HG03103 (cell line): ENCODE measurements at regions not wholly inside any gene's neighbourhood (a gene's known extent, or its start where the extent isn't known, plus 50 kb on each side); places are given as distances from the start of the nearest gene placed in this dataset.

ENCODE experiments used
- ATAC-seq: cut with Tn5 transposase; IDR thresholded peaks from one replicate; pipeline ENCODE4 v1.9.1; 2021; ENCODE audit warnings: low read depth; ENCODE audit not compliant: unreplicated experiment

DNA sequence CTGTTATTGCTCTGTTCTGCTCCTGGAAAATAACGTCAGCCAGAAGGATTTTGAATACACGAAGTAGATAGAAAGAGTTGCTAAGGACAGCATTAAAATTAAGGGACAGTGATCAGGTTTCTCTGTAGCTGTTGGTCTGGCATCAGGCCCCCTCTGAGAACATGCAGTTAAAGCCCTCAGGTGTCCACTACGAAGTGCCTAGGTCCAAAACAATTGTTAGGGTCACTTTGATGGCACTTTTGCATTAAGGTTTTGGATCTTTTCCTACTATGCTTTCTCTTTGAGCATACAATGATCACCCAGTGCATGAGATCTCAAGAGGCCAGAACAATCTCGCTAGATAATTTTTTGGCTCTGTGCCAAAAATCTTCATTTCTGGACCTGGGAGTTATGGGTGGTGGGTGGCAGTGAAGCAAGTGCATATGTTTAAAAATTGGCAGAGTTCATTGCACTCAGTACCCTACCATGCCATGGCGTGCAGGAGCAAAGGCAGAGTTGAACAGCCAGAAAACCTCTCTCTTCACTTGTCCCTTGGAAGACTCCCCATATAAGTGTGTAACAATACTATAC is 797.6 kb downstream of the ROBO2 start:
- ATAC-seq: no peak

DNA sequence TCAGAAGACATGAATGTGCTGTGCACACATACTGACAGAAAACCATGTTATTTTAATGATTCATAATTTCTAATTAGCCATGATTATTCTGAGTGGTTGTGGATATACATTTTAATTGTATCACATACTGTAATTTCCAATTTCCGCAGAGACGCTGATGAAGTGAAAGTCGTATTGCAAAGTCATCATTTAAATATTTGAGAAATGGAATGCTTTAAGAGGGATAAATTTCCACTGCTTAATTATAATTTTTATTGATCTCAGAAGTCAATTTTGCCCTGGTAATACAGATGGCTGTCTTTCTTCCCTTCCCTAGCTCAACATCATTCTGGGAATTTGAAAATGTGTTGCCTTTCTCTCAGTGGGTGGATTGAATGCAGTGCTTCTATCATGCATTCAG is 819.3 kb downstream of the ROBO2 start:
- ATAC-seq: no peak

DNA sequence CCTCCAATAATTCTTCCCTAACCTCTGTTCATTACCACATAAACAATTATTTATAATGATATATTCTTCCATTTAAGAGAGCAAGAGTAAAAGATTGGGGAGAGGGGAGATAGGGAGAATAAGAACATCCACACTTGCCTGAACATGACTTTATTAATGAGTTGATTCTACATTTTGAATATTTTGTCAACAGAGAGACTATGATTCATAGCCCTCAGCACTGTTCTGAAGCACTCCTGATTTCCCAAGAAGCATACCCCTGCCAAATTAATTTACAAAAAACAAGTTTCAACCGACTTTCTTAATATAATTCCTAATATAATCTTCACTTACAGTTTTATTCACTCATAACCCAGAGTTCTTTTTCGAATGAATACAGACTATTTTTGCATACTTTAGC is 828.8 kb downstream of the ROBO2 start:
- ATAC-seq: no peak

DNA sequence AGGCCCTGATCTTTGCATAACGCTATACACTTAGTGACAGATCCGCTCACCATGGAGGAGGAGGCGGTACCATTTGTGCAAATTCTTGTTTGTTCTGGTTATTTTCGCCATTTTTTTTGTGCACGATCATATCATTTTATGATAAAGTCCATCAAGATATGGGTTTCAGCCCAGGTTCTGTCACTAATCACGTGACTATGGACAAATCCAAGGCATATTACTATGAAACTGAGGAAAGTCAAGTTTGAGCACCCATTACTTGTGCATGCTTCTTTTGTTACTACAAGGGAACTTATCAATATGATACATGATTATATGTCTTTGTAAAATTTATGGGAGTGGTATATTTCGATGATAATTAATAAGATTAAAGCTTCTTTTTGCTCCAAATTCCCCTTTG is 829.5 kb downstream of the ROBO2 start:
- no peak for ATAC-seq

DNA sequence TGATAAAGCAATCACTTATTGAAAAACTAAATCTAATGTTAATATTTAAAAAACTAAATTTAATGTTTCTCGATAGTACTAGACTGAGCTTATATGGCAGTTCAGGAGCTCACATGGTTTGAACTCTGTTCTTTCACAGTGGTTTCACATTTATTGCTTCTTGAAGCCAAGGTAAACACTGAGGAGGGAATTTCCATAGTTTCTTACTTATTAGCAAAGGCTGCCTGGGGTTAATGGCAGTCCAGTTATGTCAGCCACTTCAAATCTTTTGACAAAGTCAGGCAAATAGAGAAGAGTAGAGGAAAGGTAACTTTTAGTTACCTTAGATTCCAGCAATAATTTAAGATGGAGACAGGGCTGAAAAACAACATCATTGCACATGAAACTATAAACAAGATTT is 831.5 kb downstream of the ROBO2 start:
- ATAC-seq: no peak

DNA sequence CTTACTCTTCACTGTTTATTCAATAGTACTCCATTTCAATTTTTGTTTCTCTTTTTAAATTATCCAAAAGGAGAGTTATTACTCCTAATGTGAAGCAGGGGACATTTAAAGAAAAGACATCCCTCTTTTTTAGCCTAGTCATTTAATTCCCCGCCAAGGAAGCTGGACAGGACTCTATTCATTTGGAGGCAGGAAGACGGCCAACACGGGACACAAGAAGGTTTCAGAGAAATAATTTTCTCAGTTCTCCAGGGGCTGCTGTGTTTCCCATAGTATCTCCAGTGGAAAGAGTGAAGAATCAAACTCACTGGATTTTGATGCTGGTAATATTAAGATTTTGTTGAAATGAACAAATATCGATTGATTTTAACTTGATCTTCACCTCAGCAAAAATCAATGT is 833.7 kb downstream of the ROBO2 start:
- ATAC-seq: no peak

DNA sequence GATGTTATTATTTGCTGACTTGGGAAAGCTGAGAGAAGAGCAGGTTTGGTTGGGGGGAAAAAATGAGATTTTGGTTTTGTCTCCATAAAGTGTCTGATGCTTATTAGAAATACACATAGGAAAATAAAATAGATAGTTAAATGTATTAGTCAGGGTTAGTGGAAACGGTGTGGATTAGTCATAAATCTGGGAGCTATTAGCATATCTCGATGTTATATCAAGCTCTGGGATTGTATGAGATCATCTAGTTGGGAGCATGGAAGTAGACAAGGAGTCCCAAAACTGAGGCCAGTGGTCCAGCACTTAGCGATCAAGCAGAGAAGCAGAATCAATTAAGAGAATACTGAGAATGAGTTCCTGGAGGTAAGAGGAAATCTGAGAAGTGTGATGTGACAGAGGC is 845.5 kb downstream of the ROBO2 start:
- no peak for ATAC-seq

DNA sequence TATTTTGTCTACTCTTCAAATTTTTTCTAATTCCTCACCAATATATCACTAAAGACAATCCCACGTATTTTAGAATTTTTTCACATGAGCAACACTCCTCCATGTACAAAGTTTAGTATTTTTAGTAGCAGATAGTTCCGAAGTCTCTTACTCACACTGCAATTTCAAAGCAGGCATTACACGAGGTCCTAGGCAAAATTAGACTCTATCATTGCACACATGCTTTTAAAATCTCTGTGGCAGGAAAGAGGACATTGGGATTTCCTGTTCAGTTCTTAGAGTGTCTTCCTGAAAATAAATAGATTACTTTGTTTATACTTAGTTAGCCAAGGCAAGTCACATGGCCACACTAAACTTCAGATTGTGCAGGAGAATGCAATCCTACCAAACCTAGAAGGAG is 847.7 kb downstream of the ROBO2 start:
- ATAC-seq: no peak

DNA sequence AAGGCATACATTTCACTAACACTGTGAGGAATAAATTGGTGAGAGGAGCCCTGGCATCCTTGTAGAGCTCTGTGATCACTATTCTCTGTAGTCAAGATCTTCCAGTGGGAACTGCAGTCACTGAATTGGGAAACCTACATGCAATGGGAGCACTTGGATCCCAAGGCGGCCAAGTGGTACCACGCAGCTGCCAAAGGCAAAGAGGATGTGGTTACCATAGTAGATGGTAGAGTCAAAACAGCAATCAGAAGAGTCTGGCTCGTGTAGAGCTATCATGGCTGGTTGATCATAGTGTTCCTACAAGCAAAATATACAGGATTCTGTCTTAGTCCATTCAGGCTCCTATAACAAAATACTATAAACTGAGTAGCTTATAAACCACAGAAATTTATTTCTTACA is 849.7 kb downstream of the ROBO2 start:
- ATAC-seq: no peak

DNA sequence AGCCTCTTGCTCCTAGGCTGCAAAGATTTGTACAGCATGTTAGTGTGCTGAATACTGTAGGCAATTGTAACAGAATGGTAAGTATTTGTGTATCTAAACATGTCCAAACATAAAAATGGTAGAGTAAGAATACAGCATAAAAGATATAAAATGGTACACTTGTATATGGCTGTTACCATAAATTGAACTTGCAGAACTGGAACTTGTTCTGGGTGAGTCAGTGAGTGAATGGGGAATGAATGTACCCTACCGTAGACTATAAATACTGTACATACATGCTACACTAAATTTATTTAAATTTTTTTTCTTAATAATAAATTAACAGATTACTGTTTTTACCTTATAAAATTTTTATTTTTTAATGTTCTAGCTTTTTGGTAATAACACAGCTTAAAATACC is 858.7 kb downstream of the ROBO2 start:
- ATAC-seq: no peak

DNA sequence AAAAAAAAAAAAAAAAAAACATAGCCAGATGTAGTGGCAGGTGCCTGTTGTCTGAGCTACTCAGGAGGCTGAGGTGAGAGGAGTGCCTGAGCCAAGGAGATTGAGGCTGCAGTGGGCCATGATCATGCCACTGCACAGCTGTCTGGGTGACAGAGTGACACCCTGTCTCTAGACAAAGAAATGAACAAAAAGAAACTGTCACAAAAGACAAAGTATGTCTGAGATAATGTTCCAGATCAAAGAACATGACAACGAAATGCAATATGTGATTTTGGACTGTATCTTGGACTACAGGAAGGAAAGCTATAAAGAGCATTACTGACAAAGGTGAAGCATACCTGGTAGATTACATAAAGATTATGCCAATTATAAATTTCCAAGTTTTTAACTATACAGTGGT is 862.8 kb downstream of the ROBO2 start:
- no peak for ATAC-seq

DNA sequence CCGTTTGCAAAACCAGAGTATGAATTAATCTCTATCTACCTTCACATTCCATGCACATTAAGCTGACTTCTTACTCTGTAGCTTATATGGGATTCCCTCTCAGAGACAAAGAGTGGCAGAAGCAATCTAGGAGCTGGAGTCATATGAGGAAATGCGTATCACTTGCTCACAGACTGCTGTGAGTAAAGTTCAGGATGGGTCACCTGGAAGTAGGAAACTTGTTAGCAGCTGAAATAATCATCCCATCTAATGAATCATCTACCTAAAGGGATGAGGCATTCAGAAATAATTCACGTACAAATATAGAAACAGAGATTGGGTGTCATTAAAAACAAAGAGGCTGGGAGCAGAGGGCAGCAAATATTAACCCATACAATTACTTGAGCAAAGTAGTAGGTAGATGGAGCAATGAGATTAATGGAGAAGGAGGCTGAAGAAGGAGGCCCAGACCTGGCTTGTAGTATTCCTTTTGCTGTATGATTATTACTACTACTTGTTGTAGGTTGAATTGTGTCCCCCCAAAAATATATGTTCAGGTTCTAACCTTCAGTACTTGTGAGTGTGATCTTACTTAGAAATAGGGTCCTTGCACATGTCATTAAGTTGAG is 866.3 kb downstream of the ROBO2 start:
- no peak for ATAC-seq

DNA sequence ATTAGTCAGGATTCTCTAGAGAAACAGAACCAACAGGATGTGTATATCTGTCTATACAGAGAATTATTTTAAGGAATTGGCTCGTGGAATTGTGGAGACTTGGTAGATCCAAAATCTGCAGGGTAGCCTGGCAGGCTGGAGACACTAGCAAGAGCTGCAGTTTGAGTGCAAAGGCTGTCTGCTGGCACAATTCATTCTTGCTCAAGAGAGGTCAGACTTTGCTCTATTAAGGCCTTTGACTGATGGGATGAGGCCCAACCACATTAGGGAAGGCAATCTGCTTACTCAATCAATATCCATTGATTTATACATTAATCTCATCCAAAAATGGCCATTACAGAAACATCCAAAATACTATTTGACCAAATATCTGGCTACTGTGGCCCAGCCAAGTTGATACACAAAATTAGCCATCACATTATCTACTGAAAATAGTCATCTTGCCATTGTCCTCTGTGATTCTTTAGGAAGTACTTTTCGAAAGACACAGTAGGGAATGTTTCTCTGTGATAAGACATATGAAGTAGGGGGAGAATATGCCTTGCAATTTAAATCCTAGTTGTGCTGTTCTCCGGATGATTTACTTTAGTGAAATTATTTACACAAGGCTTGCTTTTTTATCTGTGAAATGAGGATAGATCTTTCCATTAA is 873.8 kb downstream of the ROBO2 start:
- no peak for ATAC-seq

DNA sequence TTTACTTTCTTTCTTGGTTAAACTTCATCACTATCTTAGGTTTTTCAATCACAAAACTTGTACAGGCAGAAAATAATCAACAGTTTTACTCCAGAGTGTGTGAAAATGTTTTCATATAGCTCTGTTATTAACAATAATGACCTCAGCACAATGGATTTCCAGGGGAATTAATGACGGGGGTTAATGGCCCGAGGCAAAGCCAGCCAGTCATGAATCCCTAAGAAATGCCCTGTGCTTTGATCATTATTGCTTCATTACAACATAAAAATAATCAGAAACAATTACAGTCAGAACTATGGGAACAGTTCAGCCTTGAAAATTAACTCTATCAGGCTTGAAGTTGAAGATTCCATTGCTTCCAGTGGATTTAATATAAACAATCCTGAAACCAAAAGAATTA is 875.4 kb downstream of the ROBO2 start:
- ATAC-seq: no peak

DNA sequence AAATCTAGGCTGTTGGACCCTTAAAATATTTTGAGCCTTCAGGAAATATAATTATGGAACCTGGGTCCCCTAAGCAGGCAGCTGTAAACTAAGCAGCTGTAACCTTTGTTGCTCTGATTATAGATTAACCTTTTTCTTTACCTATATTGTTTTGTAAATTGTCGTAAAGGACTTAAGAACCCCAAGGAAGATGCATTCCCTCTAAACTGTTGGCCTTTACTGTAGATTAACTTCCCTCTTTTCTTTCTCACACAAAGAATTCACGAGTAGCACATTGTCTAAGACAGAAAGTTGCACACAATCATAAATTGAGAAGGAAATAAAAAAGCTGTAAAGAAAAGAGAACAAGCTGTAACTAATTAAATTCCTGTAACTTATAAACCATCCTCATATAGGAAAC is 877.3 kb downstream of the ROBO2 start:
- ATAC-seq: no peak

DNA sequence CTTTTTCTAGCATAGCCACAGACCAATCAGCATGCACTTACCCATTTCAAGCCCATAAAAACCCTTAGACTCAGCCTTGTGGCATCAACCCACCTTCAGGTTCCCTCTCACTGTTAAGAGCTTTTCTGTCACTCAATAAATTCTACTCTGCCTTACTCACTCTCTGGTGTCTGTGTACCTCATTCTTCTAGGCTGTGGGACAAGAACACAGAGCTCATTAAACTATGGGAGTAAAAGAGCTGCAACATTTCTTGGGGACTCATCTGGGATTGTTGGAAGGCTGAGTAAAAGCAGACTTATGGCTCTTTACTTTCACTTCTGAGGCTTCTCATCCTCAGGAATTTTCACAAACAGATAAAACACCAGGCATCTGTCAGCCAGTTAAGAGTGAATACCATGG is 879.3 kb downstream of the ROBO2 start:
- ATAC-seq: no peak

DNA sequence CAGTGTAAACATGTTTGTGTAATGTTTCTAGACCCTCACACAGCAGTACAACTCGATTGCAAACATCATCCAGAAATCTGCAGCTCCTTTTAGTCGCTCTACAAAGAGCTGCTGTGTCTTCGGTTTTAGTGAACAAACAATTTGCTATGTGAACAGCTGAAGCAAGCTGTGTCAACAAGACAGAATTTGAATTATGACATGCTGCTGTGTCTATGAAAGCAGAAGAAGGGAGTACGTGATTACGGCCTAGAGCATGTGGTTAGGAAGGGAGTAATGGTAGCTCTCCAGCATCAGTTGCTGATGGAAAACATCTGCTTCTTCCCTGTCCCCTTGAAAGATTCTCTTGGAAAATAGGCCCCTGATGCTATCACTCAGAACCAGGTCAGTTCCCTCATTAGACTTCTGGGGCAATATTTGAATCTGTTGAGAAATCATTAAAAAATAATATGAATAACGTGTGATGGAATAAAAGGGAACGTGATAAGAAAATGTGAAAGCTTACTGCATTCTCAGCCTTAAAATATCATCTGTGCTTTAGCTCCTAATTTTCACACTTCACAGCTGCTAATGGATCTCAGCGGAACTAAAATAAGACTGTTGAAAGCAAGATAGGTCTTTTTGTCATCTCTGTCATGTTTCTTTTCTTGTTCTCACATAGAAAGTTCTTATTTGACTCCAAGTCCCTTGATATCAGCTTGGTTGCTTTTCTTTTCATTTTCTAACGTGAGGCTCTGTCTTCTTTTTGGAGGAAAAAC is 891.5 kb downstream of the ROBO2 start:
- no peak for ATAC-seq

DNA sequence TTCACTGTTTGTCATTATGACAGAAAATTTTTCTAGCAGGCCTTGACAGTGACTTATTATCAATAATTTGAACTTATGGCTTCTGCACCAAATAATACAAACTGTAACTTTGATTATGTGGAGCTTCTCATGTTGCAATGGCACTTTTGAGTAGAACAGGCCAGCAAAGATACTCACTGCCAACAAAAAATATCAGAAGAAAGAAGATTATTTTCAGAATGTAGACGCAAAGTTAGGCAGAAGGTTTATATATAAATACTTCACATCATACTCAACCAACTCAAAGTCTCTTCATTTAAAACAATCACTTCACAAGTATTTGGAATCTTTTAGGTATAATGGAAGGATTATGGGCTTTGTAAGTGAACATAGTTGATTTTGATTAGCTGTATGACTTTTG is 893.0 kb downstream of the ROBO2 start:
- ATAC-seq: no peak

DNA sequence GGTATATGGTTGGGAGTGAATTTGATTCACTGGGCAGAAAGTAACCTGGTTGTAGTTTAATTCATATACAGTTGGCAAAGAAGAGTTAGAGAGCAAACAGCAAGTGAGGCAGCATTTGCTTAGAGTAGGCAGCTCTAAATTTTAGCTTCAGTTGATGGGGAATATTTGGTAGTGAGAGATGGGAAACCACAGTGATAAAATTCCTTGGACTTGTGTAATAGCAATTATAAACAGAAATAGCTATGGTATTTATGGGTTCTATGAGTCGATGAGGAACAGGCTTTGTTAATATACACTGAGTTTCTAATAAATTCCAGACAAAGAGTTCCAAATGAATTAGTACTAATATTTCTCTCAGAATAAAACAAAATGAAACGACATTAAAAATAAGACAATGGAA is 894.0 kb downstream of the ROBO2 start:
- no peak for ATAC-seq

DNA sequence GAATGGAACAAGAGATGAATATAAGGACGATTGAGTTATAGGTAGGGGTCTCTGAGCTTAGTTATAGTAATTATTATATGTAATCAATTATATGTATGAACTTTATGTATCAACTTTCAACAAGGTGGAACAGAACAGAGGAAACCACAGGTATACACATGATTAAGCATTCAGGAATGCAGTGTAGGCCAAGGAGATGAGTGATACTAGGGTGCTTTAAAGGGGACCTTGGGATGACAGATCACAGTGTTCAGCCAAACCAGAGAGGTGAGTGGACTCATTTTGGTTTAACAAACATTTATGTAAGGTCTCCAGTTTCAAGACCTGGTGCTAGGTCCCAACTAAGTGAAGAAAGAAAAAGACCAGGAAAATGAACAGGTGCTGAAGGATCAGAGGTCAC is 895.5 kb downstream of the ROBO2 start:
- no peak for ATAC-seq

DNA sequence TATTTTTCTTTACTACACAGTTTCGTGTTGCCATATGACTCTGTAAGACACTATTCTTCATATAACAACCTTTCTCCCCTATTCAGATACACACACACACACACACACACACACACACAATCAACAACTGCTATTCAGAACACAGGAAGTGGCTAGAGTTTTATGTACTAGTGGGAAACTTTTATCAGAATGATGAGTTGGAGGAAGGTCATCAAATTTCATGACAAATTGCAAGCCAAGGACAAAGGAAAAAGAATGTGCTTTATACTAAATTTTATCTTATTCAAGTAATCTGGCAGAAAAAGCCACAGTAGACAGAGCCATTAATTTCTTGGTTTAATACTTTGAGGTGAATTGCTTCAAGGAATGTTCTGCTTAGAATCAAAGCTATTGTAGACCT is 899.8 kb downstream of the ROBO2 start:
- ATAC-seq: no peak

DNA sequence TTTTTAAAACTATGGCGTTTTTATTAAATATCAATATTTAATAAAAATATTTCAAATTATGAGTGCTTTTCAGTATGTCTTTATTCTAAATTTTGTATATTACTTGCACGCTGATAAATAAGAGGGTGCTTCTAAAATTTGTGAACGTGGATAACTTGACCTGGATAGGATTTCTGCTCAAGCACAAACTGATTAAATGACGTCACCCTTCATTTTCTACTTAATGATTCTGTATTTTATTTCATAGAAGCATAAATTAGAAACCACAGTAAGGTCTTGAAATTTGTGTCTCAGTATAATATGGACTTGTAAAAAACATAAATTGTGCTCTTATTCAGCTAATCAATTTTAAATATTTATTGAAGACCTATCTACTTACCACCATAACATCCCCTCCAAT is 903.7 kb downstream of the ROBO2 start:
- no peak for ATAC-seq
